ENCODE measurements at regions not wholly inside any gene's neighbourhood (a gene's known extent, or its start where the extent isn't known, plus 50 kb on each side); places are given as distances from the start of the nearest gene placed in this dataset.

- TF ChIP-seq CTCF (IDR thresholded peaks at IDR 0.05) (peak; percentile 25 to 59 (median 43)), POLR2A (IDR thresholded peaks at IDR 0.05) (no peak)
These were observed 283.5 kb downstream of the S1PR1 start for GRCh38 chr1:101520302-101520701.
